HCT116 (cell line): ENCODE measurements at regions not wholly inside any gene's neighbourhood (a gene's known extent, or its start where the extent isn't known, plus 50 kb on each side); places are given as distances from the start of the nearest gene placed in this dataset.

Source experiments
- ATAC-seq: fragments of 200-7000 bp; cut with Tn5 transposase; 2 replicates; pipeline ENCODE4 v1.9.1; 2020; ENCODE audit warnings: mild to moderate bottlenecking, moderate library complexity
- BruUV-seq: library from RNA; stranded (reverse); fragments of 400-500 nt; replicated peaks from 2 replicates; lab custom pipeline; 2021; lab: Mats Ljungman, UMichigan
- CTCF ChIA-PET: fragments of 300-600 bp; sonication (Branson Sonifier 250); formaldehyde crosslinking; loops from one replicate; lab custom pipeline; 2021; ENCODE audit warnings: antibody characterized with exemption; lab: Charles Lee
- POLR2A ChIA-PET: fragments of 300-600, 350-600 bp; sonication (Branson Sonifier 250); formaldehyde crosslinking; loops from one replicate; lab custom pipeline; 2021; ENCODE audit warnings: antibody characterized with exemption; lab: Charles Lee
- RAD21 ChIA-PET, 2 experiments: fragments of 300-600 bp; sonication (Branson Sonifier 250); formaldehyde crosslinking; loops; one replicate each; lab custom pipeline; 2023; ENCODE audit warnings: low total read pairs in 2 of 2; ENCODE audit not compliant: uncharacterized antibody in 2 of 2, unreplicated experiment in 2 of 2, low non-redundant PET in 1 of 2; lab: Charles Lee
- DNase-seq: peaks from one replicate; pipeline ENCODE4 v3.0.0-alpha.2; 2010; ENCODE audit warnings: low read depth, low spot score
- H2AFZ ChIP-seq: fragments of 200-600 bp; shearing (Covaris generic), sonication (generic); 2 replicates; pipeline ENCODE4 v1.6.1; 2017; ENCODE audit warnings: low read depth, mixed run types, mixed read lengths, antibody characterized with exemption, low read length; ENCODE audit not compliant: poor library complexity, severe bottlenecking
- H3K27ac ChIP-seq: 2 replicates; pipeline ENCODE4 v1.5.1; 2012; ENCODE audit warnings: low read depth, low read length
- H3K27me3 ChIP-seq: fragments of 200-600 bp; sonication (generic); 2 replicates; pipeline ENCODE4 v1.6.1; 2016; ENCODE audit warnings: mixed run types, low read length, mixed read lengths; ENCODE audit not compliant: insufficient read depth
- H3K36me3 ChIP-seq, 2 experiments: fragments of 200-500 bp in 1 of 2; fragments of 200-600 bp in 1 of 2; sonication (Bioruptor generic) in 1 of 2; sonication (generic) in 1 of 2; 2 replicates each; pipeline versions ENCODE4 v1.5.1 to v1.6.1; 2014 to 2016; ENCODE audit warnings: low read length in 2 of 2, inconsistent platforms in 1 of 2, mixed read lengths in 1 of 2, mixed run types in 1 of 2; ENCODE audit not compliant: insufficient read depth in 2 of 2, control insufficient read depth in 1 of 2
- H3K4me1 ChIP-seq, 2 experiments: fragments of 200-600 bp in 1 of 2; sonication (generic) in 1 of 2; 2 replicates each; pipeline versions ENCODE4 v1.5.1 to v1.6.1; 2012 to 2017; ENCODE audit warnings: low read length in 2 of 2, inconsistent platforms in 1 of 2, mild to moderate bottlenecking in 1 of 2, mixed read lengths in 1 of 2, mixed run types in 1 of 2, moderate library complexity in 1 of 2; ENCODE audit not compliant: insufficient read depth in 2 of 2, control insufficient read depth in 1 of 2
- H3K4me2 ChIP-seq: fragments of 200-600 bp; sonication (generic); 2 replicates; pipeline ENCODE4 v1.6.1; 2017; ENCODE audit warnings: mixed run types, low read length, mixed read lengths
- H3K4me3 ChIP-seq, 2 experiments: fragments of 200-600 bp in 1 of 2; sonication (generic) in 1 of 2; replicated peaks in 1 of 2; 2 replicates each; pipeline ENCODE4 v1.5.1; 2011 to 2016; ENCODE audit warnings: low read length in 2 of 2, control low read depth in 1 of 2, low read depth in 1 of 2, mild to moderate bottlenecking in 1 of 2, mixed read lengths in 1 of 2, mixed run types in 1 of 2
- H3K79me2 ChIP-seq: fragments of 200-600 bp; sonication (generic); 2 replicates; pipeline ENCODE4 v1.6.1; 2017; ENCODE audit warnings: mild to moderate bottlenecking, mixed run types, low read length, moderate library complexity, mixed read lengths; ENCODE audit not compliant: insufficient read depth
- H3K9ac ChIP-seq: fragments of 200-600 bp; sonication (generic); 2 replicates; pipeline ENCODE4 v1.6.1; 2016; ENCODE audit warnings: low read length, mixed read lengths
- H3K9me2 ChIP-seq: fragments of 200-600 bp; sonication (generic), shearing (Covaris generic); 2 replicates; pipeline ENCODE4 v1.6.1; 2017; ENCODE audit warnings: mixed run types, mild to moderate bottlenecking, moderate library complexity; ENCODE audit not compliant: insufficient read depth
- H3K9me3 ChIP-seq, 2 experiments: fragments of 200-500 bp in 1 of 2; fragments of 200-600 bp in 1 of 2; sonication (Bioruptor generic) in 1 of 2; sonication (generic) in 1 of 2; 2 replicates each; pipeline ENCODE4 v1.6.1; 2014 to 2017; ENCODE audit warnings: low read length in 2 of 2, mixed read lengths in 2 of 2, inconsistent platforms in 1 of 2, low read depth in 1 of 2, mild to moderate bottlenecking in 1 of 2, mixed run types in 1 of 2, moderate library complexity in 1 of 2; ENCODE audit not compliant: control insufficient read depth in 1 of 2, insufficient read depth in 1 of 2
- H4K20me1 ChIP-seq: fragments of 200-600 bp; sonication (generic), shearing (Covaris generic); 2 replicates; pipeline ENCODE4 v1.6.1; 2017; ENCODE audit warnings: mixed run types, mild to moderate bottlenecking, moderate library complexity; ENCODE audit not compliant: insufficient read depth
- CEBPB ChIP-seq: IDR thresholded peaks from 2 replicates; pipeline ENCODE4 v1.6.1; 2012; ENCODE audit warnings: low read depth
- EGR1 ChIP-seq: IDR thresholded peaks from 2 replicates; pipeline ENCODE4 v1.6.1; 2012; ENCODE audit warnings: low read depth
- ELF1 ChIP-seq: IDR thresholded peaks from 2 replicates; pipeline ENCODE4 v1.6.1; 2012; ENCODE audit warnings: low read depth, borderline replicate concordance
- EZH2 ChIP-seq: fragments of 200-600 bp; sonication (generic); IDR thresholded peaks from 2 replicates; pipeline ENCODE4 v1.6.1; 2017; ENCODE audit warnings: antibody characterized with exemption, mixed run types
- EZH2phosphoT487 ChIP-seq: fragments of 200-600 bp; IDR thresholded peaks from 2 replicates; pipeline ENCODE4 v1.6.1; 2018; ENCODE audit warnings: antibody characterized with exemption, borderline replicate concordance
- MAX ChIP-seq: IDR thresholded peaks from 2 replicates; pipeline ENCODE4 v1.6.1; 2012
- POLR2A ChIP-seq: IDR thresholded peaks from 2 replicates; pipeline ENCODE4 v1.7.0; 2011; ENCODE audit warnings: borderline replicate concordance; ENCODE audit not compliant: insufficient read depth, insufficient read length; ENCODE audit errors: extremely low read depth
- REST ChIP-seq: IDR thresholded peaks from 2 replicates; pipeline ENCODE4 v1.6.1; 2012; ENCODE audit warnings: low read depth
- SIN3A ChIP-seq: IDR thresholded peaks from 2 replicates; pipeline ENCODE4 v1.6.1; 2012; ENCODE audit warnings: low read depth
- YY1 ChIP-seq: IDR thresholded peaks from 2 replicates; pipeline ENCODE4 v1.6.1; 2011; ENCODE audit warnings: low read length, low read depth, moderate library complexity, mild to moderate bottlenecking; ENCODE audit not compliant: insufficient replicate concordance; ENCODE audit errors: extremely low read depth
- intact Hi-C: fragments of 100-400 bp; cut with micrococcal nuclease; formaldehyde crosslinking; loops from 2 replicates; pipeline ENCODE4 v1.10.0; 2022
- TF ChIP-seq, protein P1 (sequence below), 3 experiments: fragments of 200-600 bp in 1 of 3; sonication (generic) in 1 of 3; IDR thresholded peaks in 2 of 3; conservative IDR thresholded peaks in 1 of 3; 2 replicates each; pipeline ENCODE4 v1.5.1; 2012 to 2017; ENCODE audit warnings: low read depth in 2 of 3, low read length in 2 of 3, antibody characterized with exemption in 1 of 3, borderline replicate concordance in 1 of 3, control low read depth in 1 of 3, mild to moderate bottlenecking in 1 of 3, mixed read lengths in 1 of 3, mixed run types in 1 of 3, moderate library complexity in 1 of 3; ENCODE audit not compliant: insufficient read depth in 1 of 3

GRCh38 chr11:33606762-33607161, 93.9 kb downstream of the C11orf91 start:
- CTCF ChIA-PET, result no interaction called here

More at GRCh38 chr11:33606762-33607161, 93.9 kb downstream of the C11orf91 start:
- TF ChIP-seq SIN3A (no peak), YY1 (no peak), POLR2A (no peak), EZH2 (no peak), EZH2phosphoT487 (no peak), MAX (no peak), EGR1 (no peak), CEBPB (no peak), ELF1 (no peak), REST (no peak)
- TF ChIP-seq, protein P1, sequence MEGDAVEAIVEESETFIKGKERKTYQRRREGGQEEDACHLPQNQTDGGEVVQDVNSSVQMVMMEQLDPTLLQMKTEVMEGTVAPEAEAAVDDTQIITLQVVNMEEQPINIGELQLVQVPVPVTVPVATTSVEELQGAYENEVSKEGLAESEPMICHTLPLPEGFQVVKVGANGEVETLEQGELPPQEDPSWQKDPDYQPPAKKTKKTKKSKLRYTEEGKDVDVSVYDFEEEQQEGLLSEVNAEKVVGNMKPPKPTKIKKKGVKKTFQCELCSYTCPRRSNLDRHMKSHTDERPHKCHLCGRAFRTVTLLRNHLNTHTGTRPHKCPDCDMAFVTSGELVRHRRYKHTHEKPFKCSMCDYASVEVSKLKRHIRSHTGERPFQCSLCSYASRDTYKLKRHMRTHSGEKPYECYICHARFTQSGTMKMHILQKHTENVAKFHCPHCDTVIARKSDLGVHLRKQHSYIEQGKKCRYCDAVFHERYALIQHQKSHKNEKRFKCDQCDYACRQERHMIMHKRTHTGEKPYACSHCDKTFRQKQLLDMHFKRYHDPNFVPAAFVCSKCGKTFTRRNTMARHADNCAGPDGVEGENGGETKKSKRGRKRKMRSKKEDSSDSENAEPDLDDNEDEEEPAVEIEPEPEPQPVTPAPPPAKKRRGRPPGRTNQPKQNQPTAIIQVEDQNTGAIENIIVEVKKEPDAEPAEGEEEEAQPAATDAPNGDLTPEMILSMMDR (IDR thresholded peaks at IDR 0.05 in 2 of 3, conservative IDR thresholded peaks at IDR 0.05 in 1 of 3; ENCODE audit: borderline replicate concordance in 1 of 3, insufficient read depth in 1 of 3, low read depth in 2 of 3, low read length in 2 of 3), result no peak
- ATAC-seq (no peak), DNase-seq (no peak)
- Histone ChIP-seq H3K27me3 (no peaks in the 10 kb centered on the region), H3K9me2 (no peaks in the 10 kb centered on the region), H3K4me2 (no peak overlapping the region), H3K36me3 (no peaks in the 10 kb centered on the region), H3K9ac (no peak overlapping the region), H2AFZ (no peak overlapping the region), H3K79me2 (no peaks in the 10 kb centered on the region), H4K20me1 (no peaks in the 10 kb centered on the region), H3K9me3 (no peaks in the 10 kb centered on the region), H3K4me1 (no peaks in the 10 kb centered on the region), H3K27ac (no peak overlapping the region), H3K4me3 (no peak overlapping the region)
- intact Hi-C loops, result no loop called here
- BruUV-seq, result no TSS peak
- ChIA-PET RAD21 (no interaction called here), POLR2A (no interaction called here)
